ENCODE measurements at regions not wholly inside any gene's neighbourhood (a gene's known extent, or its start where the extent isn't known, plus 50 kb on each side); places are given as distances from the start of the nearest gene placed in this dataset.

GRCh38 chr3:63753995-63754394 lies 65.1 kb upstream of the C3orf49 start:
- DNase-seq (ENCODE audit: low read depth), result no peak
- TF ChIP-seq, protein P1, sequence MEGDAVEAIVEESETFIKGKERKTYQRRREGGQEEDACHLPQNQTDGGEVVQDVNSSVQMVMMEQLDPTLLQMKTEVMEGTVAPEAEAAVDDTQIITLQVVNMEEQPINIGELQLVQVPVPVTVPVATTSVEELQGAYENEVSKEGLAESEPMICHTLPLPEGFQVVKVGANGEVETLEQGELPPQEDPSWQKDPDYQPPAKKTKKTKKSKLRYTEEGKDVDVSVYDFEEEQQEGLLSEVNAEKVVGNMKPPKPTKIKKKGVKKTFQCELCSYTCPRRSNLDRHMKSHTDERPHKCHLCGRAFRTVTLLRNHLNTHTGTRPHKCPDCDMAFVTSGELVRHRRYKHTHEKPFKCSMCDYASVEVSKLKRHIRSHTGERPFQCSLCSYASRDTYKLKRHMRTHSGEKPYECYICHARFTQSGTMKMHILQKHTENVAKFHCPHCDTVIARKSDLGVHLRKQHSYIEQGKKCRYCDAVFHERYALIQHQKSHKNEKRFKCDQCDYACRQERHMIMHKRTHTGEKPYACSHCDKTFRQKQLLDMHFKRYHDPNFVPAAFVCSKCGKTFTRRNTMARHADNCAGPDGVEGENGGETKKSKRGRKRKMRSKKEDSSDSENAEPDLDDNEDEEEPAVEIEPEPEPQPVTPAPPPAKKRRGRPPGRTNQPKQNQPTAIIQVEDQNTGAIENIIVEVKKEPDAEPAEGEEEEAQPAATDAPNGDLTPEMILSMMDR (IDR thresholded peaks at IDR 0.05; ENCODE audit: control insufficient read depth, extremely low read depth, insufficient read depth), result no peak
- H3K4me3 ChIP-seq (ENCODE audit: low read depth, low read length), result no peak overlapping the region

DNA sequence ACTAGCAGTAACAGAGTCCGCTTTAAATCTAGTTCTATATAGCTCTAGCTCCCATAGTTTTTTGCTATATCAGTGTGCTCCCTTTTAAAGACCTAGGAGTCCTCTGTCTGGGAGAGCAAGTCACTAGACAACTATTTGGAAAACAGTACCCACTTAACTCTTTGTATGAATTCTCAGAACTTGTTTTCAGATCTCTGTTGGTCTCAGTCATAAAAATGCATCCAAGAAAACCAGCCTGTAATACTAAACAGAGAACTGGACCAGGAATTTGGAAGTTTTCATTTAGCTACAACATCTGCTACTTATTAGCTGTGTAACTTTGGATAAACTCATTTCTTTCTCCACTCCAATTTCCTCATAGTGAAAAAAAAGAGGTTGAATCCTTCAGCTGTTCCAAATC lies 56.9 kb upstream of the C3orf49 start:
- no peak overlapping the region for H3K4me3 ChIP-seq (ENCODE audit: low read depth, low read length)
- no peak for DNase-seq (ENCODE audit: low read depth)
- TF ChIP-seq, protein P1 (IDR thresholded peaks at IDR 0.05; ENCODE audit: control insufficient read depth, extremely low read depth, insufficient read depth), result no peak

DNA sequence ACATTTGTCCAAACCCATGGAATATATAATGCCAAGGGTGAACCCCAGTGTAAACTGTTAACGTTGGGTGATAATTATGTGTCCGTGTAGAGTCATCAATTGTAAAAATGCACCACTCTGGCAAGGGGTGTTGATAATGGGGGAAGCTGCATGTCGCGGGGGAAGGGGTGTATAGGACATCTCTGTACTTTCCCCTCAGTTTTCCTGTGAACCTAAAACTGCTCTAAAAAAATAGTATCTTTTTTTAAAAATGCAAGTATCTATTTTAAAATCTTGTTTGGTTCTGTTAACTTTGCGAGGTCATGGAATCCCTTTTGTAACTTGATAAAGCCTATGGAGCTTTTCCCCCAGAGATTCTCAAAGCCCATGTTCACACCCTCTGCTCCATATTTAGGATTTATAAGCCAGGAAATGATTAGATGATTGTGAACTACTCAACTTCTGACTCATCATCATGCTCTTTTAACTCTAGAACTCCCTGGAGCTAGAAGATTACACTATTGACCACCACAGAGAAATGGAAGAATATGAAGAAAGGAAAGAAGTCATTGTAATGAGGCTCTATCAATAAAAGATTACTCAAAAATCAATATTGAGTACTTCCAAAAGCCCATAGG lies 56.1 kb upstream of the C3orf49 start:
- TF ChIP-seq, protein P1 (IDR thresholded peaks at IDR 0.05; ENCODE audit: control insufficient read depth, extremely low read depth, insufficient read depth), result no peak
- DNase-seq (ENCODE audit: low read depth), result no peak
- H3K4me3 ChIP-seq (ENCODE audit: low read depth, low read length), result no peak overlapping the region

DNA sequence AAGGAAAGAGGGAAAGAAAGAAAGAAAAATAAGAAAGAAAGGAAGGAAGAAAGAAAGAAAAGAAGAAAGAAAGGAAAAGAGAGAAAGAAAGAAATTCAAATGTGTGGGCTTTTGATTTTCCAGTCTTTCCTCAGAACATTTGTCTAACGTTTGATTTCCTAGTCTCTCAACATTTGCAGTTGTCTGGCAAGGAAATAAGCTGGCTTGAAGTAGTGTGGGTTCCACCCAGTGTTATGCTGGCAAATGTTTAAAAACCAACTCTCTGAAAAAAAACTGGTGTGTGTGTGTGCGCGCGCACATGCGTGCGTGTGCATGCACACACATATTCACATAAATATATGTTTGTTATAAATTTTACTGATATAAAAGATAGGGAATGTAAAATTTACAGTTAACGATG lies 54.6 kb upstream of the C3orf49 start:
- TF ChIP-seq, protein P1 (IDR thresholded peaks at IDR 0.05; ENCODE audit: control insufficient read depth, extremely low read depth, insufficient read depth), result no peak
- H3K4me3 ChIP-seq (ENCODE audit: low read depth, low read length), result no peak overlapping the region
- no peak for DNase-seq (ENCODE audit: low read depth)

GRCh38 chr3:63766261-63766660 lies 52.8 kb upstream of the C3orf49 start:
- TF ChIP-seq, protein P1 (IDR thresholded peaks at IDR 0.05; ENCODE audit: control insufficient read depth, extremely low read depth, insufficient read depth), result no peak
- H3K4me3 ChIP-seq (ENCODE audit: low read depth, low read length), result no peak overlapping the region
- DNase-seq (ENCODE audit: low read depth), result no peak

DNA sequence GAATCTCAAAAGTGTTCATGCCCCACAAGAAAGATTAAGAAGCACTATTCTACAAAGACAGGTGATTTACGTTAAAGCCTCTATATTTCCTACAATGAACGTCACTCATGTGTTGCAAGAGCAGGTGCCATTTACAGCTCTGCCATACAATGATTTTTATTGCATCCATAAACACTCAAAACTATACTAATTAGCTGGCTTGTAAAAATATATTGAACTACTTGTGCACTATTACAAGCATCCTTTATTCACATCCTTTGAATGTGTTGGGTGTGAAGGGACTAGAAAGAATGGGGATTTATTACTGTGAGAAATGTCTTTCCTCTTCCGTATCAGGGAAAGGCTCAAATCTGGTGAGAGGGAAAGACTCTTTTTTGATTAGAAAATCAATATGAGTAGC lies 50.7 kb upstream of the C3orf49 start:
- no peak for DNase-seq (ENCODE audit: low read depth)
- TF ChIP-seq, protein P1 (IDR thresholded peaks at IDR 0.05; ENCODE audit: control insufficient read depth, extremely low read depth, insufficient read depth), result no peak
- no peak overlapping the region for H3K4me3 ChIP-seq (ENCODE audit: low read depth, low read length)

DNA sequence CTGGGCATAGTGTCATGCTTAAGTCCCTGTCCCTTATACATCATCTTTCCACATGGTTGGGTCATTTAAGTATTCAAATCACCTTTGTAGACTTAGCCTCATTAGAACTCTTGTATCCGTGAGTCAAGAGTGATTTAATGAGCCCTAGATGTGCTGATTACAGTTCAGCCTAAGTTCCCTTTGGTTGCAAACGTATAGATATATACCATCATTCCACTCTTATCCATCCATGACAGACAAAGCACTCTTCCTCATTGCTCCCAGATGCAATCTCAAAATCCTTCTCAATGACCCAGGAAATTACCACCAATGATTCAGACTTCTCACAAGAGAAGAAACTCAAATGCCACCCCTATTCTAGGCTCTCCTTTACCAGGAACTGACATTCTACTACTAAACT lies 50.2 kb upstream of the C3orf49 start:
- DNase-seq (ENCODE audit: low read depth), result no peak
- H3K4me3 ChIP-seq (ENCODE audit: low read depth, low read length), result no peak overlapping the region
- TF ChIP-seq, protein P1 (IDR thresholded peaks at IDR 0.05; ENCODE audit: control insufficient read depth, extremely low read depth, insufficient read depth), result no peak
